ENCODE measurements at regions not wholly inside any gene's neighbourhood (a gene's known extent, or its start where the extent isn't known, plus 50 kb on each side); places are given as distances from the start of the nearest gene placed in this dataset.

DNA sequence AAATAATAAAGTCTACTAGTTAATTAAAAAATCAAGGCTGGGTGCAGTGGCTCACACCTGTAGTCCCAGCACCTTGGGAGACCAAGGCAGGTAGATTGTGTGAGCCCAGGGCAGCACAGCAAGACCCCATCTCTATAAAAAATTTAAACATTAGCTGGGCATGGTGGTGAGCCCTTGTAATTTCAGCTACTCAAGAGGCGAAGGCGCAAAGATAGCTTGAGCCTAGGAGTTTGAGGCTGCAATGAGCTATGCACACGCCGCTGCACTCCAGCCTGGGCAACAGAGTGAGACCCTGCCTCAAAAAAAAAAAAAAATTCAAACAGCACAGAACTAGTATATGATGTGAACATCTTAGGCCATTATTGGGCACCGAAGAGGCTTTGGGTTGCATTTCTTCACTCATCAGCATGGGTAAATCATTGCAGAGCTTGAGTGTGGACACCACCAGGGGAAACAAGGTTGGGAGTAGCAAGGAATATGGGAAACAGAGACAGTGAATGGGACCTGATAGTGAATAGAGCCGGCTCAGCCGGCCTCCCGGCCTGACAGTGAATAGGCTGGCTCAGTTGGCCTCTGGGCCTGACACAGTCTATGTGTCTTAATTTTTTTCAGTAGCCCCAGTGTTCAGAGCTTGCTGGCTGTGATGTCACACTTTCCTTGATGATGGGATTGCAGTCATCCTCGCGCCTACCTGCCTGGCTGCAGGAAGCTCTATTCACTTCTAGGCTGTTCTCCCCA, 89.1 kb upstream of the ERRFI1 start:
- TF ChIP-seq CTCF (IDR thresholded peaks at IDR 0.05), result no peak
- Histone ChIP-seq H3K9me3 (no peaks in the 10 kb centered on the region), H3K4me1 (peaks cover 0 to 12% (median 0%) of the 10 kb centered on the region in 3 donors), H3K4me3 (no peak overlapping the region), H3K27me3 (no peaks in the 10 kb centered on the region), H3K36me3 (no peaks in the 10 kb centered on the region), H3K27ac (no peak overlapping the region)
- ATAC-seq (no peak), FAIRE-seq (no peak), DNase-seq (no peak)
- 95 to 96% methylated on average over 10 of the region's 10 CpGs for WGBS, 2 donors
- intact Hi-C loops (cut with DNase I), result no loop called here

GRCh38 chr1:8113262-8114220, 87.4 kb upstream of the ERRFI1 start:
- TF ChIP-seq CTCF (IDR thresholded peaks at IDR 0.05), result no peak
- Histone ChIP-seq H3K4me1 (peaks cover 0 to 9% (median 0%) of the 10 kb centered on the region in 3 donors), H3K27me3 (no peaks in the 10 kb centered on the region), H3K36me3 (no peaks in the 10 kb centered on the region), H3K27ac (no peak overlapping the region), H3K9me3 (no peaks in the 10 kb centered on the region), H3K4me3 (no peak overlapping the region)
- intact Hi-C loops (cut with DNase I), result no loop called here
- 76 to 77% methylated on average over 17 of the region's 17 CpGs for WGBS, 2 donors
- no peak for FAIRE-seq
- DNase-seq, result no peak
- ATAC-seq, result no peak

DNA sequence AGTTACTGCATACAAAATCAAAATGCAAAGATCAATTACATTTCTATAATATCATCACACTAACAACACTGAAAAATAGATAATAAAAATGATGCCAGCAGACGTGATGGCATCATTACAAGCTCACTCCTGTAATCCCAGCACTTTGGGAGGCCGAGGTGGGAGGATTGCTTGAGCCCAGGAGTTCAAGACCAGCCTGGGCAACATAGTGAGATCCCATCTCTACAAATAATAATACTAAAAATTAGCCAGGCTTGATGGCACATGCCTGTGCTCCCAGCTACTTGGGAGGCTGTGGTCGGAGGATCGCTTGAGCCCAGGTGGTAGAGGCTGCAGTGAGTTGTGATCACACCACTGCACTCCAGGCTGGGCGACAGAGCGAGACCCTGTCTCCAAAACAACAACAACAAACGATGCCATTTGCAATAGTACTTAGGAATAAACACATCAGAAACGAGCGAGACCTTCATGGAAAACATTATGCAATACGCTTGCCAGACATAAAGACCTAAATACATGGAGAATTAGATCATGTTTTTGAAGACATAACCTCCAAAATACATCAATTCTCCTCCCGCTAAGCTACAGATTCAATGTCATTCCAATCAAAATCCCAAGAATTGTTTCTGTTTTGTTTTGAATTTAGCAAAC, 86.6 kb upstream of the ERRFI1 start:
- H3K9me3 ChIP-seq, result no peaks in the 10 kb centered on the region
- no peak overlapping the region for H3K27ac ChIP-seq
- intact Hi-C loops (cut with DNase I), result no loop called here
- ATAC-seq, result no peak
- no peak for DNase-seq
- no peak overlapping the region for H3K4me3 ChIP-seq
- FAIRE-seq, result no peak
- no peaks in the 10 kb centered on the region for H3K36me3 ChIP-seq
- no peak for TF ChIP-seq CTCF (IDR thresholded peaks at IDR 0.05)
- H3K27me3 ChIP-seq, result no peaks in the 10 kb centered on the region
- peaks cover 0 to 9% (median 0%) of the 10 kb centered on the region in 3 donors for H3K4me1 ChIP-seq
- WGBS, 2 donors, result 80 to 84% methylated on average over 11 of the region's 11 CpGs

GRCh38 chr1:8111560-8111959, 85.5 kb upstream of the ERRFI1 start:
- no peak for FAIRE-seq
- no peak for ATAC-seq
- no peak for DNase-seq
- no peak for TF ChIP-seq CTCF (IDR thresholded peaks at IDR 0.05)
- intact Hi-C loops (cut with DNase I), result no loop called here
- no peak overlapping the region for H3K27ac ChIP-seq
- H3K4me3 ChIP-seq, result no peak overlapping the region
- no peaks in the 10 kb centered on the region for H3K27me3 ChIP-seq
- peaks cover 0 to 5% (median 0%) of the 10 kb centered on the region in 3 donors for H3K4me1 ChIP-seq
- H3K36me3 ChIP-seq, result no peaks in the 10 kb centered on the region
- 76 to 80% methylated on average over 4 of the region's 4 CpGs for WGBS, 2 donors
- H3K9me3 ChIP-seq, result no peaks in the 10 kb centered on the region

Data from pancreas (tissue), 10 donors.